OCI-LY1 (cell line): ENCODE measurements at regions not wholly inside any gene's neighbourhood (a gene's known extent, or its start where the extent isn't known, plus 50 kb on each side); places are given as distances from the start of the nearest gene placed in this dataset.

ENCODE experiments used
- H2AFZ ChIP-seq: fragments of 200-600 bp; sonication (generic), shearing (Covaris generic); 2 replicates; pipeline ENCODE4 v1.6.0; 2014; ENCODE audit warnings: antibody characterized with exemption, mild to moderate bottlenecking, low read length
- H3F3A ChIP-seq: fragments of 200-600 bp; sonication (generic), shearing (Covaris generic); 2 replicates; pipeline ENCODE4 v1.6.0; 2014; ENCODE audit warnings: mild to moderate bottlenecking, antibody characterized with exemption, low read length, moderate library complexity; ENCODE audit not compliant: insufficient read depth
- H3K27ac ChIP-seq: fragments of 200-600 bp; sonication (generic); 2 replicates; pipeline ENCODE4 v1.5.1; 2014; ENCODE audit warnings: low read length, mixed run types, mild to moderate bottlenecking, low read depth; ENCODE audit not compliant: poor library complexity, severe bottlenecking
- H3K27me3 ChIP-seq: fragments of 200-600 bp; sonication (generic); 2 replicates; pipeline ENCODE4 v1.6.0; 2014; ENCODE audit warnings: antibody characterized with exemption, mild to moderate bottlenecking, low read length, moderate library complexity; ENCODE audit not compliant: insufficient read depth
- H3K36me3 ChIP-seq: fragments of 200-600 bp; sonication (generic); 2 replicates; pipeline ENCODE4 v1.6.1; 2014; ENCODE audit warnings: mild to moderate bottlenecking, antibody characterized with exemption, low read length, moderate library complexity, mixed read lengths; ENCODE audit not compliant: insufficient read depth
- H3K4me1 ChIP-seq: fragments of 200-600 bp; sonication (generic); 2 replicates; pipeline ENCODE4 v1.5.1; 2014; ENCODE audit warnings: mild to moderate bottlenecking, low read length, moderate library complexity; ENCODE audit not compliant: insufficient read depth, severe bottlenecking
- H3K4me2 ChIP-seq: fragments of 200-600 bp; sonication (generic), shearing (Covaris generic); 2 replicates; pipeline ENCODE4 v1.6.1; 2014; ENCODE audit warnings: low read length
- H3K4me3 ChIP-seq: fragments of 200-600 bp; sonication (generic); 2 replicates; pipeline ENCODE4 v1.5.1; 2014; ENCODE audit warnings: low read length, low read depth, mild to moderate bottlenecking, mixed read lengths; ENCODE audit not compliant: poor library complexity, severe bottlenecking
- H3K79me2 ChIP-seq: fragments of 200-600 bp; shearing (Covaris generic); 2 replicates; pipeline ENCODE4 v1.6.1; 2016; ENCODE audit warnings: mixed run types, low read length, mixed read lengths; ENCODE audit not compliant: insufficient read depth
- H3K9ac ChIP-seq: fragments of 200-600 bp; sonication (generic), shearing (Covaris generic); 2 replicates; pipeline ENCODE4 v1.6.1; 2014; ENCODE audit warnings: mild to moderate bottlenecking, low read length, mixed read lengths
- H3K9me2 ChIP-seq: fragments of 200-600 bp; sonication (generic), shearing (Covaris generic); 2 replicates; pipeline ENCODE4 v1.6.1; 2014; ENCODE audit warnings: low read depth, mild to moderate bottlenecking, low read length, mixed read lengths
- H3K9me3 ChIP-seq: fragments of 200-600 bp; shearing (Covaris generic); 2 replicates; pipeline ENCODE4 v1.6.1; 2014; ENCODE audit warnings: low read length, mixed read lengths
- H4K20me1 ChIP-seq: fragments of 200-600 bp; sonication (generic), shearing (Covaris generic); 2 replicates; pipeline ENCODE4 v1.6.0; 2016; ENCODE audit warnings: mild to moderate bottlenecking, low read length; ENCODE audit not compliant: insufficient read depth
- EZH2 ChIP-seq: fragments of 200-600 bp; sonication (generic), shearing (Covaris generic); IDR thresholded peaks from 2 replicates; pipeline ENCODE4 v1.8.0; 2017; ENCODE audit warnings: borderline replicate concordance, mixed run types, mild to moderate bottlenecking, antibody characterized with exemption, low read length, moderate library complexity, mixed read lengths
- TF ChIP-seq, protein P1 (sequence below): fragments of 200-600 bp; sonication (generic), shearing (Covaris generic); IDR thresholded peaks from 2 replicates; pipeline ENCODE4 v1.5.1; 2017; ENCODE audit warnings: mild to moderate bottlenecking, antibody characterized with exemption, low read length, moderate library complexity, mixed read lengths

- H2AFZ ChIP-seq, result no peak overlapping the region
- TF ChIP-seq, protein P1, sequence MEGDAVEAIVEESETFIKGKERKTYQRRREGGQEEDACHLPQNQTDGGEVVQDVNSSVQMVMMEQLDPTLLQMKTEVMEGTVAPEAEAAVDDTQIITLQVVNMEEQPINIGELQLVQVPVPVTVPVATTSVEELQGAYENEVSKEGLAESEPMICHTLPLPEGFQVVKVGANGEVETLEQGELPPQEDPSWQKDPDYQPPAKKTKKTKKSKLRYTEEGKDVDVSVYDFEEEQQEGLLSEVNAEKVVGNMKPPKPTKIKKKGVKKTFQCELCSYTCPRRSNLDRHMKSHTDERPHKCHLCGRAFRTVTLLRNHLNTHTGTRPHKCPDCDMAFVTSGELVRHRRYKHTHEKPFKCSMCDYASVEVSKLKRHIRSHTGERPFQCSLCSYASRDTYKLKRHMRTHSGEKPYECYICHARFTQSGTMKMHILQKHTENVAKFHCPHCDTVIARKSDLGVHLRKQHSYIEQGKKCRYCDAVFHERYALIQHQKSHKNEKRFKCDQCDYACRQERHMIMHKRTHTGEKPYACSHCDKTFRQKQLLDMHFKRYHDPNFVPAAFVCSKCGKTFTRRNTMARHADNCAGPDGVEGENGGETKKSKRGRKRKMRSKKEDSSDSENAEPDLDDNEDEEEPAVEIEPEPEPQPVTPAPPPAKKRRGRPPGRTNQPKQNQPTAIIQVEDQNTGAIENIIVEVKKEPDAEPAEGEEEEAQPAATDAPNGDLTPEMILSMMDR, result no peak
- no peak for TF ChIP-seq EZH2
- H3F3A ChIP-seq, result no peaks in the 10 kb centered on the region
- H3K9me3 ChIP-seq, result no peaks in the 10 kb centered on the region
- no peak overlapping the region for H3K4me2 ChIP-seq
- H3K36me3 ChIP-seq, result no peaks in the 10 kb centered on the region
- H3K4me1 ChIP-seq, result no peaks in the 10 kb centered on the region
- no peaks in the 10 kb centered on the region for H3K79me2 ChIP-seq
- no peak overlapping the region for H3K9ac ChIP-seq
- H3K27ac ChIP-seq, result no peak overlapping the region
- no peak overlapping the region for H3K4me3 ChIP-seq
- H3K27me3 ChIP-seq, result no peaks in the 10 kb centered on the region
- H4K20me1 ChIP-seq, result no peaks in the 10 kb centered on the region
- no peaks in the 10 kb centered on the region for H3K9me2 ChIP-seq
Measured at GRCh38 chr11:42003801-42004200, 544.3 kb upstream of the LRRC4C start.

DNA sequence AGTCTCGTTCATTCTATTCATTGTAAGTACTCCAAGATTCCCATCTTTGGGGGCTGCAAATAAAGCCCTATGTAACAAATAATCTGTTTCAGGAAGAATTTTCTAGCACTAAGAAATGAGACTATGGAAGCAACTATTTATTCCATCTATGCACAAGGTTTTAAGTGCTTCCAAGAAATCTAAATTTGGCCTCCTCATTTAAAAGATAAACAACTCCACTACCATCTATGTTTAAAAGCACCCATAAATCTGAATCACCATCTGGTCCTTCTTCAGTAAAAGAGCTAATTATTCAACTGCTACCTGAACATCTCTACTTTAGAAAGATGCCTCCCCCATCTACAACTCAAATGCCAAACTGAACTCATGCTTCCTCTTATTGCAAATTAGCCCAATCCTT lies 547.3 kb upstream of the LRRC4C start:
- Histone ChIP-seq H3K9me3 (no peaks in the 10 kb centered on the region), H3K9ac (no peak overlapping the region), H3K36me3 (no peaks in the 10 kb centered on the region), H4K20me1 (no peaks in the 10 kb centered on the region), H2AFZ (no peak overlapping the region), H3F3A (no peaks in the 10 kb centered on the region), H3K27me3 (no peaks in the 10 kb centered on the region), H3K27ac (no peak overlapping the region), H3K4me3 (no peak overlapping the region), H3K4me1 (no peaks in the 10 kb centered on the region), H3K4me2 (no peak overlapping the region), H3K79me2 (no peaks in the 10 kb centered on the region), H3K9me2 (no peaks in the 10 kb centered on the region)
- TF ChIP-seq, protein P1, result no peak
- no peak for TF ChIP-seq EZH2

DNA sequence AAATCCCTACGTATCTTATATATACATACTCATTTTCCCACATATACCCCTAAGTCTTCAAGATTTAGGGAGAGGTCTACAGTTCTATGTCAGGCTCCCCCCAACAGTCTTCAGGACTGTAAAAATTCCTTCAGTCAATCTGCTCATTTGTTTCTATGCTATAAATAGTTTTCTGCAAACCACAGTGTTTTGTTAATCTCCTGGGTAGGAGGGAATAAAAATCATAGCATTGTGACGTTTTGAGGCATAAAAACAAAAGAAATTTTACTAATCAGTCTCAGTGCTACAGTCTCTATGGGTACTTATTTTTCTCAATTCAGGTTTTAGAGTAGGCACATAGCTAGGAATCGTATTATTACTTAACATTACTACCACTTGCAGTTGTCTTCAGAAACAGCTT lies 552.8 kb upstream of the LRRC4C start:
- H3K36me3 ChIP-seq, result no peaks in the 10 kb centered on the region
- no peak overlapping the region for H3K27ac ChIP-seq
- TF ChIP-seq EZH2, result no peak
- TF ChIP-seq, protein P1, result no peak
- no peaks in the 10 kb centered on the region for H3K9me3 ChIP-seq
- no peak overlapping the region for H3K9ac ChIP-seq
- no peak overlapping the region for H2AFZ ChIP-seq
- H3K27me3 ChIP-seq, result no peaks in the 10 kb centered on the region
- no peak overlapping the region for H3K4me2 ChIP-seq
- H3K79me2 ChIP-seq, result no peaks in the 10 kb centered on the region
- no peaks in the 10 kb centered on the region for H3K9me2 ChIP-seq
- no peaks in the 10 kb centered on the region for H4K20me1 ChIP-seq
- no peak overlapping the region for H3K4me3 ChIP-seq
- H3F3A ChIP-seq, result no peaks in the 10 kb centered on the region
- no peaks in the 10 kb centered on the region for H3K4me1 ChIP-seq
